WTC11 (cell line): ENCODE measurements at regions not wholly inside any gene's neighbourhood (a gene's known extent, or its start where the extent isn't known, plus 50 kb on each side); places are given as distances from the start of the nearest gene placed in this dataset.

Experiments
- ATAC-seq: fragments of 200-7000 bp; cut with Tn5 transposase; 2 replicates; pipeline ENCODE4 v1.10.0; 2021; ENCODE audit warnings: mild to moderate bottlenecking, moderate library complexity
- CTCF ChIA-PET: fragments of 300-600 bp; sonication (Branson Sonifier 250); formaldehyde crosslinking; loops from one replicate; lab custom pipeline; 2021; ENCODE audit warnings: antibody characterized with exemption; lab: Charles Lee
- POLR2A ChIA-PET: fragments of 350-600 bp; sonication (Branson Sonifier 250); formaldehyde crosslinking; loops from one replicate; lab custom pipeline; 2021; ENCODE audit warnings: antibody characterized with exemption; lab: Charles Lee
- DNase-seq: peaks from one replicate; pipeline ENCODE4 v3.0.0; 2021; ENCODE audit warnings: low spot score
- H3K27ac Mint-ChIP-seq: 2 replicates; pipeline ENCODE4 v1.8.0; 2021; ENCODE audit warnings: mixed read lengths
- H3K27me3 Mint-ChIP-seq: 2 replicates; pipeline ENCODE4 v1.8.0; 2021; ENCODE audit warnings: low read depth, mild to moderate bottlenecking, moderate library complexity, mixed read lengths
- H3K36me3 Mint-ChIP-seq: 2 replicates; pipeline ENCODE4 v1.8.0; 2021; ENCODE audit warnings: mixed read lengths
- H3K4me1 Mint-ChIP-seq: 2 replicates; pipeline ENCODE4 v1.8.0; 2022; ENCODE audit warnings: mixed read lengths
- H3K4me3 Mint-ChIP-seq: 2 replicates; pipeline ENCODE4 v1.8.0; 2021; ENCODE audit warnings: mild to moderate bottlenecking, moderate library complexity, mixed read lengths
- H3K9me3 Mint-ChIP-seq: 2 replicates; pipeline ENCODE4 v1.8.0; 2021; ENCODE audit warnings: mixed read lengths
- CREB1 ChIP-seq: sonication (generic); formaldehyde crosslinking; IDR thresholded peaks from 2 replicates; pipeline ENCODE4 v1.8.0; 2023; ENCODE audit warnings: mild to moderate bottlenecking, missing genetic modification reagents
- E2F4 ChIP-seq: sonication (generic); formaldehyde crosslinking; IDR thresholded peaks from 2 replicates; pipeline ENCODE4 v1.8.1; 2022; ENCODE audit warnings: low read depth, mild to moderate bottlenecking, moderate library complexity, missing genetic modification reagents, borderline replicate concordance
- ETV6 ChIP-seq: sonication (generic); formaldehyde crosslinking; IDR thresholded peaks from 2 replicates; pipeline ENCODE4 v1.8.1; 2022; ENCODE audit warnings: mild to moderate bottlenecking, missing genetic modification reagents
- GABPB1 ChIP-seq: sonication (generic); formaldehyde crosslinking; IDR thresholded peaks from 2 replicates; pipeline ENCODE4 v1.8.1; 2023; ENCODE audit warnings: mild to moderate bottlenecking, missing genetic modification reagents
- NFYB ChIP-seq: sonication (generic); formaldehyde crosslinking; conservative IDR thresholded peaks from 2 replicates; pipeline ENCODE4 v1.8.0; 2022; ENCODE audit warnings: low read depth, missing genetic modification reagents
- NR1H2 ChIP-seq: sonication (generic); formaldehyde crosslinking; IDR thresholded peaks from 2 replicates; pipeline ENCODE4 v1.9.0; 2021; ENCODE audit warnings: mild to moderate bottlenecking, moderate library complexity, missing genetic modification reagents
- OVOL2 ChIP-seq: fragments of 250-450 bp; sonication (Bioruptor Pico); IDR thresholded peaks from 2 replicates; pipeline ENCODE4 v1.9.0; 2021; ENCODE audit warnings: mild to moderate bottlenecking, borderline replicate concordance
- SMAD3 ChIP-seq: sonication (generic); formaldehyde crosslinking; IDR thresholded peaks from 2 replicates; pipeline ENCODE4 v1.8.0; 2022; ENCODE audit warnings: missing genetic modification reagents, mild to moderate bottlenecking, borderline replicate concordance
- ZNF281 ChIP-seq: sonication (generic); formaldehyde crosslinking; IDR thresholded peaks from 2 replicates; pipeline ENCODE4 v1.8.0; 2023; ENCODE audit warnings: mild to moderate bottlenecking, missing genetic modification reagents
- TF ChIP-seq, protein P1 (sequence below): sonication (generic); formaldehyde crosslinking; IDR thresholded peaks from 2 replicates; pipeline ENCODE4 v1.8.1; 2022; ENCODE audit warnings: mild to moderate bottlenecking, moderate library complexity, missing genetic modification reagents
- TF ChIP-seq, protein P2 (sequence below): sonication (generic); formaldehyde crosslinking; IDR thresholded peaks from 2 replicates; pipeline ENCODE4 v1.8.1; 2022; ENCODE audit warnings: mild to moderate bottlenecking, missing genetic modification reagents, moderate library complexity, borderline replicate concordance
- TF ChIP-seq, protein P3 (sequence below): sonication (generic); formaldehyde crosslinking; IDR thresholded peaks from 2 replicates; pipeline ENCODE4 v1.8.0; 2022; ENCODE audit warnings: missing genetic modification reagents
- TF ChIP-seq, protein P4 (sequence below): fragments of 250-450 bp; sonication (Bioruptor Pico); IDR thresholded peaks from 2 replicates; pipeline ENCODE4 v1.9.0; 2021; ENCODE audit warnings: mild to moderate bottlenecking, borderline replicate concordance

DNA sequence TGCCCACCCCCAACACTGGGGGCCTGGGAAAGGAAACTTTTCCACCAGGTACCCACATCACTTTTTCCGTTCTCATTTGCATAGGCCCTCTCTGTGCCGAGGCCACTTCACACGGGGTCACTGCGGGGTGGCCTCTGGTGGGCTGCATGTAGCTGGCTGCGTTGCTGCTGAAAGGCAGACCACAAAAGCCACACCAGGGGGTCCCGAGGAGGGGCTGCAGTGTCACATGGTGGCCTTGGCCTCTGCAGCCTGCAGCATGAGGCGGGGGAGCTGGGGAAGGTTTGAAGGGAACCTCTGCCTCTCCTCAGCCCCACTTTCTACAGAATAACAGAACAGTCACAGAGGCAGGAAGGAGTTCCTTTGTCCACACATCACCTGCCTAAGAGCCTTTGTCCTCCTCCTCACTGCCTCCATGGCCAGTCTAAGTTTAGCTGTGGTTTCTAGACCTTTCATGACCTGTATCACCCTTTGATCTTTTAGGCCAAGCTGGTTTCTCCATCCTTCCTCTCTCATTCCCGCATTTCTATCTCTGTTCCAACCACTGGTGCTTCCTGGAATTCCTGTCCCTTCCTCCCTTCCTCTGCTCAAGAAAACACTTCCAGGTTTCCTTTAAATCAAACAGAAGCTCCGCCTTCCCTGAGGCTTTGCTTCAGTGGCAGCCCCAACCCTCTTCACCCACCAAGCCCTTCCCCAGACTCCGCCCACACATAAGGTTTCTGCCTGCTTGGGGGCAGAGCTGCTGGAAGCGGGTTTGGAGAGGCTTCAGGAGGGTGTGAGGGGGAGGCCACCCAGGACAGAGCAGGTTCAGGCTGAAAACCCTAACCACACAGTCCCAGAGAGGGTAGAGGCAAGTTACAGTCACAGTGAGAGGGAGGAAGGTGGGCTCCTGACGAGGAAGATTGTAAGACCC lies 150.7 kb upstream of the TLE3 start (continued):
- TF ChIP-seq CREB1 (CRISPR knock-in tag), result no peak
- TF ChIP-seq, all 79 proteins: peak for 2

GRCh38 chr15:70247281-70247680 lies 149.6 kb upstream of the TLE3 start:
- ChIA-PET CTCF (interaction anchor here (1.4 kb wide), 1 partner anchor 64 kb away, joined by 4 read pairs; no protein-coding TSS in a partner anchor), POLR2A (no interaction called here)
- Mint-ChIP-seq H3K9me3 (no peaks in the 10 kb centered on the region), H3K36me3 (no peaks in the 10 kb centered on the region), H3K27me3 (no peaks in the 10 kb centered on the region), H3K4me1 (peaks cover 27% of the 10 kb centered on the region), H3K27ac (no peak overlapping the region), H3K4me3 (no peak overlapping the region)
- ATAC-seq (no peak), DNase-seq (no peak)
- TF ChIP-seq ETV6 (CRISPR knock-in tag) (no peak), NR1H2 (CRISPR knock-in tag) (no peak), SMAD3 (CRISPR knock-in tag) (no peak), OVOL2 (CRISPR knock-in tag) (no peak), E2F4 (CRISPR knock-in tag) (no peak), ZNF281 (CRISPR knock-in tag) (no peak), GABPB1 (CRISPR knock-in tag) (no peak), NFYB (CRISPR knock-in tag) (no peak)
- TF ChIP-seq, protein P1, sequence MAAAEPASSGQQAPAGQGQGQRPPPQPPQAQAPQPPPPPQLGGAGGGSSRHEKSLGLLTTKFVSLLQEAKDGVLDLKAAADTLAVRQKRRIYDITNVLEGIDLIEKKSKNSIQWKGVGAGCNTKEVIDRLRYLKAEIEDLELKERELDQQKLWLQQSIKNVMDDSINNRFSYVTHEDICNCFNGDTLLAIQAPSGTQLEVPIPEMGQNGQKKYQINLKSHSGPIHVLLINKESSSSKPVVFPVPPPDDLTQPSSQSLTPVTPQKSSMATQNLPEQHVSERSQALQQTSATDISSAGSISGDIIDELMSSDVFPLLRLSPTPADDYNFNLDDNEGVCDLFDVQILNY (CRISPR knock-in tag), result no peak
- TF ChIP-seq, protein P2, sequence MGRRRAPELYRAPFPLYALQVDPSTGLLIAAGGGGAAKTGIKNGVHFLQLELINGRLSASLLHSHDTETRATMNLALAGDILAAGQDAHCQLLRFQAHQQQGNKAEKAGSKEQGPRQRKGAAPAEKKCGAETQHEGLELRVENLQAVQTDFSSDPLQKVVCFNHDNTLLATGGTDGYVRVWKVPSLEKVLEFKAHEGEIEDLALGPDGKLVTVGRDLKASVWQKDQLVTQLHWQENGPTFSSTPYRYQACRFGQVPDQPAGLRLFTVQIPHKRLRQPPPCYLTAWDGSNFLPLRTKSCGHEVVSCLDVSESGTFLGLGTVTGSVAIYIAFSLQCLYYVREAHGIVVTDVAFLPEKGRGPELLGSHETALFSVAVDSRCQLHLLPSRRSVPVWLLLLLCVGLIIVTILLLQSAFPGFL (CRISPR knock-in tag), result no peak
- TF ChIP-seq, protein P3, sequence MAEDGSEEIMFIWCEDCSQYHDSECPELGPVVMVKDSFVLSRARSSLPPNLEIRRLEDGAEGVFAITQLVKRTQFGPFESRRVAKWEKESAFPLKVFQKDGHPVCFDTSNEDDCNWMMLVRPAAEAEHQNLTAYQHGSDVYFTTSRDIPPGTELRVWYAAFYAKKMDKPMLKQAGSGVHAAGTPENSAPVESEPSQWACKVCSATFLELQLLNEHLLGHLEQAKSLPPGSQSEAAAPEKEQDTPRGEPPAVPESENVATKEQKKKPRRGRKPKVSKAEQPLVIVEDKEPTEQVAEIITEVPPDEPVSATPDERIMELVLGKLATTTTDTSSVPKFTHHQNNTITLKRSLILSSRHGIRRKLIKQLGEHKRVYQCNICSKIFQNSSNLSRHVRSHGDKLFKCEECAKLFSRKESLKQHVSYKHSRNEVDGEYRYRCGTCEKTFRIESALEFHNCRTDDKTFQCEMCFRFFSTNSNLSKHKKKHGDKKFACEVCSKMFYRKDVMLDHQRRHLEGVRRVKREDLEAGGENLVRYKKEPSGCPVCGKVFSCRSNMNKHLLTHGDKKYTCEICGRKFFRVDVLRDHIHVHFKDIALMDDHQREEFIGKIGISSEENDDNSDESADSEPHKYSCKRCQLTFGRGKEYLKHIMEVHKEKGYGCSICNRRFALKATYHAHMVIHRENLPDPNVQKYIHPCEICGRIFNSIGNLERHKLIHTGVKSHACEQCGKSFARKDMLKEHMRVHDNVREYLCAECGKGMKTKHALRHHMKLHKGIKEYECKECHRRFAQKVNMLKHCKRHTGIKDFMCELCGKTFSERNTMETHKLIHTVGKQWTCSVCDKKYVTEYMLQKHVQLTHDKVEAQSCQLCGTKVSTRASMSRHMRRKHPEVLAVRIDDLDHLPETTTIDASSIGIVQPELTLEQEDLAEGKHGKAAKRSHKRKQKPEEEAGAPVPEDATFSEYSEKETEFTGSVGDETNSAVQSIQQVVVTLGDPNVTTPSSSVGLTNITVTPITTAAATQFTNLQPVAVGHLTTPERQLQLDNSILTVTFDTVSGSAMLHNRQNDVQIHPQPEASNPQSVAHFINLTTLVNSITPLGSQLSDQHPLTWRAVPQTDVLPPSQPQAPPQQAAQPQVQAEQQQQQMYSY (CRISPR knock-in tag), result no peak
- TF ChIP-seq, protein P4, sequence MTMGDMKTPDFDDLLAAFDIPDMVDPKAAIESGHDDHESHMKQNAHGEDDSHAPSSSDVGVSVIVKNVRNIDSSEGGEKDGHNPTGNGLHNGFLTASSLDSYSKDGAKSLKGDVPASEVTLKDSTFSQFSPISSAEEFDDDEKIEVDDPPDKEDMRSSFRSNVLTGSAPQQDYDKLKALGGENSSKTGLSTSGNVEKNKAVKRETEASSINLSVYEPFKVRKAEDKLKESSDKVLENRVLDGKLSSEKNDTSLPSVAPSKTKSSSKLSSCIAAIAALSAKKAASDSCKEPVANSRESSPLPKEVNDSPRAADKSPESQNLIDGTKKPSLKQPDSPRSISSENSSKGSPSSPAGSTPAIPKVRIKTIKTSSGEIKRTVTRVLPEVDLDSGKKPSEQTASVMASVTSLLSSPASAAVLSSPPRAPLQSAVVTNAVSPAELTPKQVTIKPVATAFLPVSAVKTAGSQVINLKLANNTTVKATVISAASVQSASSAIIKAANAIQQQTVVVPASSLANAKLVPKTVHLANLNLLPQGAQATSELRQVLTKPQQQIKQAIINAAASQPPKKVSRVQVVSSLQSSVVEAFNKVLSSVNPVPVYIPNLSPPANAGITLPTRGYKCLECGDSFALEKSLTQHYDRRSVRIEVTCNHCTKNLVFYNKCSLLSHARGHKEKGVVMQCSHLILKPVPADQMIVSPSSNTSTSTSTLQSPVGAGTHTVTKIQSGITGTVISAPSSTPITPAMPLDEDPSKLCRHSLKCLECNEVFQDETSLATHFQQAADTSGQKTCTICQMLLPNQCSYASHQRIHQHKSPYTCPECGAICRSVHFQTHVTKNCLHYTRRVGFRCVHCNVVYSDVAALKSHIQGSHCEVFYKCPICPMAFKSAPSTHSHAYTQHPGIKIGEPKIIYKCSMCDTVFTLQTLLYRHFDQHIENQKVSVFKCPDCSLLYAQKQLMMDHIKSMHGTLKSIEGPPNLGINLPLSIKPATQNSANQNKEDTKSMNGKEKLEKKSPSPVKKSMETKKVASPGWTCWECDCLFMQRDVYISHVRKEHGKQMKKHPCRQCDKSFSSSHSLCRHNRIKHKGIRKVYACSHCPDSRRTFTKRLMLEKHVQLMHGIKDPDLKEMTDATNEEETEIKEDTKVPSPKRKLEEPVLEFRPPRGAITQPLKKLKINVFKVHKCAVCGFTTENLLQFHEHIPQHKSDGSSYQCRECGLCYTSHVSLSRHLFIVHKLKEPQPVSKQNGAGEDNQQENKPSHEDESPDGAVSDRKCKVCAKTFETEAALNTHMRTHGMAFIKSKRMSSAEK (CRISPR knock-in tag), result no peak
